H54 (cell line): ENCODE measurements at regions not wholly inside any gene's neighbourhood (a gene's known extent, or its start where the extent isn't known, plus 50 kb on each side); places are given as distances from the start of the nearest gene placed in this dataset.
A peak's percentile ranks its signal among the peaks of the same experiment; 100 is the strongest.

Experiments
- DNase-seq: peaks from one replicate; pipeline ENCODE4 v3.0.0; 2011; ENCODE audit warnings: low spot score, mixed read lengths; ENCODE audit not compliant: insufficient read length
- FAIRE-seq: peaks from 3 replicates; lab custom pipeline; 2011; peaks lifted over from hg19 to GRCh38; lab: Jason Lieb, UNC
- POLR2A ChIP-seq: IDR thresholded peaks from 2 replicates; pipeline ENCODE4 v1.6.1; 2011; ENCODE audit warnings: low read depth, mild to moderate bottlenecking, low read length

GRCh38 chr21:16241479-16241963, 511.7 kb downstream of the USP25 start:
- TF ChIP-seq POLR2A, result no peak
- FAIRE-seq (no peak), DNase-seq (no peak)

GRCh38 chr21:16243396-16243795, 513.6 kb downstream of the USP25 start:
- no peak for TF ChIP-seq POLR2A
- DNase-seq (no peak), FAIRE-seq (no peak)

- FAIRE-seq (no peak), DNase-seq (no peak)
- TF ChIP-seq POLR2A, result no peak
These were observed 518.9 kb downstream of the USP25 start for GRCh38 chr21:16248705-16249104.

GRCh38 chr21:16250273-16250672, 520.5 kb downstream of the USP25 start:
- TF ChIP-seq POLR2A, result no peak
- DNase-seq, result no peak
- FAIRE-seq, result no peak

GRCh38 chr21:16258844-16259611, 529.2 kb downstream of the USP25 start:
- no peak for DNase-seq
- TF ChIP-seq POLR2A, result no peak
- FAIRE-seq, result peak; percentile 50

- no peak for TF ChIP-seq POLR2A
- no peak for DNase-seq
- no peak for FAIRE-seq
These were observed 532.3 kb downstream of the USP25 start for GRCh38 chr21:16262091-16262490.

- no peak for DNase-seq
- no peak for TF ChIP-seq POLR2A
- no peak for FAIRE-seq
These were observed 534.5 kb downstream of the USP25 start for GRCh38 chr21:16264319-16264718.

GRCh38 chr21:16269476-16269875, 539.7 kb downstream of the USP25 start:
- no peak for FAIRE-seq
- no peak for DNase-seq
- no peak for TF ChIP-seq POLR2A

- FAIRE-seq, result peak; percentile 87
- no peak for DNase-seq
- TF ChIP-seq POLR2A, result no peak
These were observed 550.2 kb downstream of the USP25 start for GRCh38 chr21:16279731-16280581.

GRCh38 chr21:16280686-16281091, 550.9 kb downstream of the USP25 start:
- peak; percentile 43 for FAIRE-seq

GRCh38 chr21:16283516-16283915, 553.7 kb downstream of the USP25 start:
- TF ChIP-seq POLR2A, result no peak
- DNase-seq, result no peak
- no peak for FAIRE-seq

More at GRCh38 chr21:16280686-16281091, 550.9 kb downstream of the USP25 start:
- TF ChIP-seq POLR2A, result no peak
- no peak for DNase-seq

- no peak for DNase-seq
- TF ChIP-seq POLR2A, result no peak
- no peak for FAIRE-seq
These were observed 555.9 kb downstream of the USP25 start for GRCh38 chr21:16285605-16286126.

- no peak for TF ChIP-seq POLR2A
- no peak for FAIRE-seq
- DNase-seq, result no peak
These were observed 557.3 kb downstream of the USP25 start for GRCh38 chr21:16287046-16287445.

- no peak for DNase-seq
- no peak for TF ChIP-seq POLR2A
- FAIRE-seq, result no peak
These were observed 561.5 kb downstream of the USP25 start for GRCh38 chr21:16291296-16291695.
